GM19324 (cell line): ENCODE measurements at regions not wholly inside any gene's neighbourhood (a gene's known extent, or its start where the extent isn't known, plus 50 kb on each side); places are given as distances from the start of the nearest gene placed in this dataset.

ENCODE experiments used
- ATAC-seq: cut with Tn5 transposase; IDR thresholded peaks from one replicate; pipeline ENCODE4 v1.9.1; 2021; ENCODE audit warnings: mild to moderate bottlenecking, moderate library complexity; ENCODE audit not compliant: unreplicated experiment, low FRiP score

DNA sequence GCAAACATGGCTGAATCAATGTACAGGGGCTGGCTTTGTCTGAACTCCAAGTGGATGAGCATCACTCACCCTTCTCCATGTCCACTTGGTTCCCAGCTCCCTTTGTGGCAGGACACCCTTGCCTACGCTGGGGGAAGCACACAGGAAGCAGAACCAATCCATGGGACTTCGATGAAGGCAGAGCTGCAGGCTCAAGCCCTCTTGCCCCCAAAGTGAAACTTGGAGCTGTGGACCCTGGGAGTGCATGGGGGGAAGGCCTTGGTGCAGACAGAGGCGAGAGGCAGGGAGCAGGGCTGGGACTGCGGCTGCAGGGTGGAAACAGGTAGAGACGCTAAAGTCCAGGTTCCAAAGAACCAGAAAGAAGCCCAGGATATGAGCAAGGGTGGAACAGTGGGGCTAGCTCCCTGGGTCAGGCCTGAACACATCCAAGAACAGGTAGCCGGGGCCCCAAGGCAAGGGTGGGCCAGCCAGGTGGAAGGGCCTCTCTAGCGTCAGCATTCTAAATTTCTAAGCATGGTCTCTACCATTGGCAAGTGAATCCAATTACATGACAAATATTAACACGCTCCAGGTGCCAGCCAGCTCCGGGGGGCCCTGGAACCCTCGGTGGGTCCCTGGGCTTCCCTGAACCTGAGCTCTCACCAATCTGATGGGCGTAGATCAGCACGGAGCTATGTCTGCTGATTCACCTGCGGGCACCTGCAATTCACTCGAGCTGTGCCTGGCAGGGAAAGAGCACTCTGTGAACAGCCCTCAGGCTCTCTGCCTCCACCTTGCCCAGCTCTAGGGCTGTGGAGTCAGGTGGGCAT is 532.8 kb downstream of the BRD1 start:
- ATAC-seq: no peak

DNA sequence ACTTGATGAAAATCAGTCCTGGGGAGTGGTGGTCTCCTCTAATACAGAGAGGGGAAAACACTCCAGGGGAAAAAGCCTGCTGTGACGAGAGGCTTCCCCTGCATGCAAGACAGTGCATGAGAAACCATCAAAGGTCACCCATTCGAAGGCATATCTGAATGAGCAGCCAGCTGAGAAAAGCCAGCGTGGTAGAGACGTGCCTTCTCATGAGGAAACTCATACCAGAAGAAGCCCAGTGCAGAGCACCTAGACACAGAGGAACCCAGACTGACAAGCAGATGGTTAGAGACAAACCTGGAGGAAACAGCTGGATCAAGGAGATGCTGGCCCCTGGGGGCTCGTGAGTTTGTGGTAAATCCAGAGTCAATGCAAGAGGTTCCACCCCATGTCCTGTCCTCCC is 534.8 kb downstream of the BRD1 start:
- no peak for ATAC-seq

DNA sequence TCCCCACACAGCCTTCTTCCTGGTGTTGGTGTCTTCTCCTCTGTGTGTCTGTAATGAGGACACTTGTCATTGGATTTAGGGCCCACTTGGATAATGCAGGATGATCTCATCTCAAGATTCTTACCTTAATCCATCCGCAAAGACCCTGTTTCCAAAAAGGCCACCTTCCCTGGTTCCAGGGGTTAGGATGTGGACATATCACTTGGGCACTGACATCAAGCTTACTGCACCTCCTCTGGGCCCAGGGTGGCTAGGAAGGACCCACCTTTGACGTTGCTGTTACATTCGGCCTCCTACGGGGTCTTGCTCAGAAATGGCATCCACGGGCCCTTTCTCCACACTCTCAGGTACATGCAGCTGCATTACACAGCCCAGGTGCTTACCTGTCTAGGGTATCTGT is 535.9 kb downstream of the BRD1 start:
- no peak for ATAC-seq

DNA sequence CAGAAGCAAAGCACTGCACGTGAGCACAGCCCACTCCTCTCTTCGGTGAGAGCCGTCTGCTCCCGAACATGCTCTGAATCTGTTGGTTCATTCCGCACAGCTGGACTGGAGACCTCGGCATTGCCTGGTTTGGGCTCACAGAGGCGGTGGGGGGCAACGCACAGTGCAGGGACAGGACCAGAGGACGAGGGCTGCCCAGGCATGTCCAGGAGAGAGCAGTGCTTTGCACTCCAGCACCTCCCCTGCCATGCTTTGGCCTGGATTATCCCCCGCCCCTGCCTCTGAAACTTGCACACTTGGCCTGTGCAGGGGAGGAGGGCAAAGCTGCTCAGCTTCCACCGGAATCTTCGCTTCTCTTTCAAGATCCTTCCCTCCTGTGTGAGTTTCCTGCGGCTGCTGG is 536.5 kb downstream of the BRD1 start:
- no peak for ATAC-seq

DNA sequence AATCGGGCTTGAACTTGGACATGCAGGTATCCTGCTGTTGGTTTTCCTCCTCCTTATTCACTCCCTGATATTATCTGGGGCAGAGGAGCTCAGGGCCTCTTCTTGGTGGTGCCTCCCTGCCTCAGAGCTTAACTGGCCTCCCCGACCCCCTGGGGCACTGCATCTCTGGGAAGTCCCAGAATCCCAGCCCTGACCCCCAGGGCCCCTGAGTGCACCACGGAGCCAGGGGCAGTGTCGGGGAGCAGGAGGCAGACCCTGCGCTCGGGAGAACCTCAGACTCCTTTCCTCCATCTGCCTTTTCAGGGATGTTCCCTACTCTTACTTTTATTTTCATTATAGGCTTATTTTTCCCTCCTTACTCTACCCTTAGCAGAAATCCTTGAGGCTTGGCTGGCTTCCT is 537.0 kb downstream of the BRD1 start:
- ATAC-seq: no peak

DNA sequence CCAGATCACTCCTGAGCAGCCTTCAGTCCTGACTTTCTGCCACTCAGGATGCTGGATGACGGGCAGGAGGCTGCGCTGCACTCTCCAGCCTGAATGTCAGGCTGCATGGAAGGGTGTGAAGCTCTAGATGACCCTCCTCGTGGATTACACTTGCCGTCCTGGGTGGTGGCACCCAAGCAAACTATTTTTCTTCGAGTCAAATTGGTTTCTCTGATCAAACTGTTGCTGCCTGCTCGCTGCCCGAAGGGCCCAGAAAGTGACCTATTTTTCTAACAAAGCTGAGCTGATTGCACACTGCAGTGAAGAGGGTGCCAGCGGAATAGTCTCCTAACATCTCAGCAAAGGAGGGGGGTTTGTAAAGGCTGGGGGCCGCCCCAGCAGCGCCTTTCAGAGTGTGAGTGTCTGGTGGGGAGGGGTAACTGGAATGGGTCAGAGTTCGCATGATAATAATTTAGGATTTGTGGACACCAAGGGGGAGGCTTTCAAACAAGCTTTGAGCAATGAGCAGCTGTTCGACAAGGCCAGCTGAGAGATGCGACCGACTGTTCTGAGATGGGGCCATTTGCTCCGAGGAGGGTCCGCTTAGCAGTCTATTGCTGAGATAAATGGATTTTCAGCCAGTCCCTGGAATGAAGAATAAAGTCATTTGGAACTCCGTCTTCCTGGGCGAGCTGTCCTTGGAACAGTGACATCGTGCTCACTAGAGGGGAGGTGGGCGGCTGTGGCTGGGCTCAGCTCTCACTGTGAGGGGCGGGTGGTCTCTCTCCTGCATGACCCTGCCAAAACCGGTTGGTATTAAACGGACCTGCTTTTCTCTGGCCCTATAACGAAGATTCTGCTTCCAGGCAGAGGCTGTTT is 537.6 kb downstream of the BRD1 start:
- ATAC-seq: no peak

DNA sequence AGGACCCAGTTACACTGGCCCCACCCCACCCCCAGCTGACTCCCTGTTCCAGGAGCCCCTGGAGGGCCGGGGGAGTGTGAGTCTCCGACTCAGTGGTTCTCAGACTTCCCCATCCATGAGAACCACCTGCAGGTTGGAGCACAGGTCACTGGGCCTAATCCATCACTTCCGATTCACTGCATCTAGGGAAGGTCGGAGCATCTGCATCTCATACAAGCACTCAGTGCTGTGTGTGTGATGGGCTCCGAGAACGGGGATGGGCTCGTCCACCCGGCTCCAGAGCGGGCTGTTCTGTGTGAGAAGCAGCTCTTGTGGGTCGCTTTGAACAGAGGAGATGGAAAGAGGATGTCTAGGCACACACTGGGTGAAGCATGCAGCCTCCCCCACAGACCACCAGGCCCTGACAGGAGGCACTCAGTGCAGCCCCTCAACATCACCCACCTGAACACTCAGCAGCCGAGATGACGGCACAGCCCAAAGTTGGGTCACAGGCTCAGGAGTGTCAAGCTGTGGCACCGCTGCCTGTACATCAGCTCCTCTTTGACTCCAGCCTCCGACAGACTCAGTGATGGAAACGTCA is 541.4 kb downstream of the BRD1 start:
- no peak for ATAC-seq

DNA sequence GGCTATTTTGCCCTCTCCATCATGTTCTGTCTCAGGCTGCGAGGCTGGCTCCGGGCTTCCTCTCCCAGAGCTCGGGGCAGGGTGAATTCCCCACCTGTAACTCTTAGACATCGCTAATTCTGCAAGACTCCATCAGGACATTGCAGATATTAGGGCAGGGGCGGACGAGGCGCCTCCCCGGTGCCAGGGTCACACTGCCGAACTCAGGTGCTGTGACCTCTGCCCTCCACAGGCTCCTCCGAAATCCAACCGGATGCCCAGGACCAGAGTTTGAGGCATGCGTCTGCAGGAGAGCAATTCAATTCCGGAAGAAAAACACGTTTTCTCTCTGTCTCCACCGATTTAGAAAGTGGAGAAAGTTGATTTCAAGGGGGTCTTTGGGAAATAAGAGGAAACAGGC is 542.7 kb downstream of the BRD1 start:
- ATAC-seq: no peak

DNA sequence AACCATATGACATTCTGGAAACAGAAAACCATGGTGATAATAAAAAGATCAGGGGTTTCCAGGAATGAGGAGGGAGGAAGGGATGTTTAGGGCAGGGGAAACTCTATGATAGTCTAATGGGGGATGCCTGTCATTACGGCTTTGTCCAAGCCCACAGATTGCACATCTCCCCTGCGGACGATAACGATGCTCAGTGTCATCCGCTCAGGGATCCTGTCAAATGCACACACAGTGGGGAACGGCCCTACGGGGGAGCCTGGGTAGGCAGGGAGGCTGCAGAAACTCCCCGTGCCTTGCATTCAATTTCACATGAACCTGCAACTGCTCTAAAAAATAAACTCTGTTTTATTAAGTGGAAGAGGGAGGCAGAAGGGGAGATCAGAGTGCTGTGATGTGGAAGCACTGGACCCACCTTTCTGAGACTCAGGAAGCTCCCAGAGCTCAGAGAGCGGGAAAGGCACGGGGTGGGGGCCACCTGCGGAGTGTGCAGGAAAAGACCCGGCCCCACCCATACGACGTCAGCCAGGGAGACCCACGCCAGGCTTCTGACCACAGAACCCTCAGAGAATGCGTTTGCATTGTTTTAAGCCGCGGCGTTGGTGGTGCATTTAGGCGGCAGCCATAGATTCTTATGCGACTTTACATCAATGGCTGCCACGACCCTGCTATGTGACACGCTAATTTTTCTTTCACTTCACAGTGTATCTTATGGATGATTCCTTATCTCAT is 543.5 kb downstream of the BRD1 start:
- ATAC-seq: no peak

DNA sequence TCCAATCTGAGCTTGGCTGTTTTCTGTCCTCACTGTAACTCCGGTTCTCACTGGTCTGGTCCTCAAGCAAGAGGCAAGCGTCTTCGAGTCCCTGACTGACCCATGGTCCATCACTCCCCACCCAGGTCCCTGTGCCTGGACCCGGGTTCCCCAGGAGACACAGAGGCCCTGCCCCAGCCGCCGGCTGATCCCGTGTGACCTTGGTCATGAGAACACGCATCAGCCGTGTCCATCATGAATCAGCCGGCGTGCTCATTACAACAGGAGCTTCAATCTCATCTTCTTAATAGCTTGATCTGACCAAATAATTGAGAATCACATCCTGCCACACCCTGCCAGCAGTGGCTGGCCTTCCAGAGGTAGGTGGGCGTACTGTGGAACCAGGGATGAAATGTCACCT is 545.1 kb downstream of the BRD1 start:
- ATAC-seq: no peak

DNA sequence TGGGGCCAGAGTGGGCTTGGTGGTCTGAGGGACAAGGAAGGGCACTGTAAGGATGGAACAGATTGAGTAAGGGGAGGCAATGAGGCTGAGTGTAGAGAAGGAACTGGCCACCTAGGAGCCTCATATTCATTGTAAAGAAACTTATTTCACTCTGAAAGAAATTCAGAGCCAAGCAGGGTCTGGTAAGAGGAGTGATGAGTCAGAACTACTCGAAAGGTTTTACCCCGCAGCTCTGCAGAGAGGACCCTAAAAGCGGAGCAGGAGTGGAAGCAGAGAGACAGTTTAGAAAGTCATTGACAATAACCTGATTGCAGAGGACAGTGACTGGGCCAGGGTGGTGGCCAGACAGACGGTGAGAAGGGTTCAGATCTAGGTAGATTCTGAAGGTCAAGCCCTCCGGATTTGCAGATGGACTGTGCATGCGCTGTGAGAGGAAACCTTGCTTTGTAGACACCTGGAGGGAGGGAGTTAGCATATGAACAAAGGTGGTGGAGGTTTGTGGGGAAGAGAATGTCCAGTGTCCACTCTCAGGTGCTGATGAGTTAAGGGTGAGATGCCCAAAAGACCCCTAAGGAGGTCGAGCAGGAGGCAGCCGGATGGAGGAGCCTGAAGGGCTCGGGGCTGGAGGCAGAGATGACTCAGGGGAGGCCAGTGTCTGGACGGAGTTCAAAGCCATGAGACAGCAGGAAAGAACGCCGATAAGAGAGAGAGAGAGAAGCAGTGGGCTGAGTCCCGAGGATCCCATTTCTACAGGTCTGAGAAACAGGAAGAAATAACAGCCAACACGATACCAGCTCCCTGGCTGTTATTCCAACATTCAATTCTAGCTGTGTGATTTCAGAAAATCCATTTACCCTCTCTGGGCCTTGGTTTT is 546.0 kb downstream of the BRD1 start:
- ATAC-seq: no peak

DNA sequence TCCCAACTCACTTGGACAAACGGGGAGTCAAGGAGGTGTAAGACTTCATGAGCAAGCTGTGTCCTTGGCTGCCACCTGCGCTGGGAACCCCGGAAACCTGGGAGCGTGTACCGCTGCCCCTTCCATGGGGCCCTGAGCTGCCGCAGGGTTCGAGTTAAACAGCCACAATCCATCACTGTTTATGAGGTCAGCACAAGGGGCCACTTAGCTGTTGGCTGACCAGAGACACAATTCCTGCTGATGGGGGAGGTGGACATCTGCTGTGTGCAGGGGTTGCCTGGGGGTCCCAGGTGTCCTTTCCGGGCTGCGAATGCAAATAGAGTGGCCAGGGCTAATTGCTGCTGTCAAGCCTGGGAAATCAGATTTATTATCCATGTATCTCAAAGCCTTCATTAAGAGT is 549.3 kb downstream of the BRD1 start:
- ATAC-seq: no peak

DNA sequence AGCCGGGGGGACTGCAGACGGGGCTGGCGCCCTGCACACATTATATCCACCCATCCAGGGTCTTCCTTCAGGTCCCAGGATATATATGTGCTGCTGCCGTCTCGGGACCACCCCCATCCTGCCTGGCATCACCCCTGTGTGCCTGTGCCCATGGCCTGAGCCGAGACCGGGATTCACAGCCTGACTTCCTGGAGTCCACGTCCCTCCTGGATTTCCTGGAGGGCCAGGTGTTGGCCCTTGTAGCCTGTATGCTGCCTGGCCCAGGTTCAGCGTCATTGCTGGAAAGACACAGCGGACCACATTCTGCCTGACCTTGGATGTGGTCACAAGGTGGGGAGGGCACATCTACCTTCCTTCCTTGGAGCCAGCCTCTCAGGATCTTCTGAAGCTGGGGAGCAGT is 551.1 kb downstream of the BRD1 start:
- no peak for ATAC-seq

DNA sequence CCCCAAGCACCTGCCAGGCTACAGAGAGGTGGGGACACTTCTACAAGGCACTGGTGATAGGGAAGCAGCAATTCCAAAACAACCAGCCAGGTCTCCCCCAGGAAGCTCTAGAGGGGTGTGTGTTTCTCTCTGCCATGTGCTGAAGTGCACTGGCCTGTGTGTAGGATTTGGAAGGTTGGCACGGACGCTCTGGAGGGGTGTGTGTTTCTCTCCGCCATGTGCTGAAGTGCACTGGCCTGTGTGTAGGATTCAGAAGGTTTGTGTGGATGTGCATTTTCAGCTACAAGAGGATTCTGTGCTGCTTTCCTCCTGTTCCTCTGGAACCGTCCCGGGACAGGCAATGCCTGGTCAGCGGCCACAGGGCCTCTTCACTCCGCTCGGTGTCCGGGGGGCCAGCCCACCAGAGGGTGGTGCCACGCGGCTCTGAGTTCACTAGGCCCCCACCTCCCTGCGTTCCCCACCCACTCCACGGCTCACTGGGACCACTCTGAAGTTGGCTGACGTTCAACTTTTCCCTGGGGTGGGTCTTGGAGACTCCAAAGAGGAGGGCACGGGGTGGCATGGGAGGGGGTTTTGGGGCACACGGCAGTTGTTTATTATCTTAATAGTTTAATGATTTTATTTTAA is 552.8 kb downstream of the BRD1 start:
- no peak for ATAC-seq

DNA sequence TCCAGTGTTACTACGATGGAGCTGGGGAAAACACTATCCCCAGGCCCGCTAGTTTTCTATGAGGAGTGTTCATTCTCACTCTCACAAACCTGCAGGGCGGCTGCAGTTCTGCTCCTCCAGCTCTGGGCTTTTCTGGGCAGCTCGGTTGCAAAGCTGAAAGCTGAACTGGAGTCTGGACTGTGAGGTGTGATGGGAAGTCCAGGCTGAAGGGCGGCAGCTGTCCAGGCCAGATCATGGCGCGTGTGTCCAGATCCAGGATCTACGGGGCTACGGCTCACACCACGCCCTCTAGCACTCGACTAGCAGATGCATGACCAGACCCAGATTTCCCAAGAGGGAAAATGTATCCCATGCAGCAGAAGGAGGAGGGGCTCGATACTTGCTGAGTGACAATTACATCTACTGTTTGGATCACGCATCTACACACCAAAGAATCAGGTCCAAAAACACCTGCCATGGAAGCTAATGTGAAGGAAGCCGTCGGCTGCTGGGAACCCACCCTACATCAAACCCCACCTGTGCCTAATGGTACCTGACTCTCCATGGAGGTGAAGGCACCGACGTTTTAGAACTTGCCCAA is 555.0 kb downstream of the BRD1 start:
- ATAC-seq: no peak

DNA sequence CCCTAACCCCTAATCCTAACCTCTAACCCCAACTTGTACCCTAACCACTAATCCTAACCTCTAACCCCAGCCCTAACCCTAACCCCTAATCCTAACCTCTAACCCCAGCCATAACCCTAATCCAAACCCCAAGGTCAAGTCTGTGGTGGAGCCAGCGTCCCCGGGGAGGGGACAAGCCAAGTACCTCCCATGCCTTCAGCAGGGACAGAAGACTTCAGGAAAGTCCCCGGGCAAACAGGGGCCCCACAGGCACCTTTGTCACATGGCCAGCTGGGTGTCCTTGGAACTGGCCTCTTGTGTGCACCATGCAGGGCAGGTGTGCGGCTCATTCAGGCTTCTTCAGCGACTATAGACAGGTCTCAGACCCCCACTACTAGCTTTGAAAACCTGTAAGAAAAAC is 555.8 kb downstream of the BRD1 start:
- no peak for ATAC-seq

DNA sequence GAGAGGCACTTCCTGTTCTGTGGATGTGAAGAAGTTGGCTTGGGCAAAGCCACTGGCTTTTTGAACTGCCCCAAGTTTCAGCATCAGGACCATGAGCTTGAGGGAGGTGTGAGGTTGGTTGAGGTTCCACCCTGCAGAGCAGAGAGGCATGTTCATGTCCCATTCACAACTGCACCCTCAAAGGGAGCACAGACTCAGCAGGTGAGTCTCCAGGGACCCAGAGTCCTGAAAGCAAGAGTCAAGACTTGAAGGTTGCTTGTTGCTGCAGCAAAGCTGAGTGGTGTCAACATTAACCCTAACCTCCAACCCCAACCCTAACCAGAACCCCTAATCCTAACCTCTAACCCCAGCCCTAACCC is 556.3 kb downstream of the BRD1 start:
- no peak for ATAC-seq

DNA sequence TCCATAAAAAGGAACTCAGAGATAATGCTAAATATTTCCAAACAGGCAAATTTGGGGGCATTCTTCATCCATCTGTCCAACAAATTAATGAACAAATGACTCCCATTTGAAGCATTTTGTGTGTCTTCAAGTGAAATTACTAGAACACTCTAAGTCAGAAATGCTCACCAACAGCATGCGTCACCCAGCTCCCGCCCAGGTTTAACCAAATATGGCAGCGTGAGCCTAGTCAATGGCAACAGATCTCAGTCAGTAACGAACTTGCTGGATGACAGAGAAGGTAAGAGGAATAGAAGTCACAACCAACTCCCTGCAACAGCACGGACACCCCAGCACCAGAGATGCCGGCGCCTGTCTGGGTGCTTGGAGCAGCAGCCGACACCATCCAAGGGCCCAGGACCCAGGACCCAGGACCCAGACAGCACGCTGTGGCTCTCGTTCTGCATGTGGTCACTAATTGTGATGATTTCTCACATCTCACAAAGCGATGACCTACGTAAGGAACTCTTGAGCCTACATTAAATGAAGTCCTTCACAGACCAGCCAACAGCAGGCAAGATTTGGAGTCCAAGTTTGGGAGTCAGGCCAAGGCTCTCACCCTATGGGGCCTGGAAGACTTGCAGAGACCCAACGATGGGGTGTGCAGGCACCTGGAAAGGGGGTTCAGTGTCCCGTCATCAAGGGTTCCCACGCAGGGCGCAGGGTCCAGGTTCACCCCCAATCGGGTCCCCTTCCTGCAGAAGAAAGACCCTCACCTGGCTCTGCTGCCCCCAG is 556.9 kb downstream of the BRD1 start:
- no peak for ATAC-seq
